Caco-2 (cell line): ENCODE measurements at regions not wholly inside any gene's neighbourhood (a gene's known extent, or its start where the extent isn't known, plus 50 kb on each side); places are given as distances from the start of the nearest gene placed in this dataset.

ENCODE experiments used
- BruUV-seq: library from RNA; stranded (reverse); fragments of 400-500 nt; replicated peaks from 2 replicates; lab custom pipeline; 2021; lab: Mats Ljungman, UMichigan
- CTCF ChIA-PET: fragments of 300-600 bp; sonication (Branson Sonifier 250); formaldehyde crosslinking; loops from one replicate; lab custom pipeline; 2022; ENCODE audit warnings: antibody characterized with exemption; lab: Charles Lee
- POLR2A ChIA-PET: fragments of 300-600 bp; sonication (Branson Sonifier 250); formaldehyde crosslinking; loops from one replicate; lab custom pipeline; 2022; ENCODE audit warnings: antibody characterized with exemption; lab: Charles Lee
- DNase-seq, 2 experiments: peaks; one replicate each; pipeline versions ENCODE4 v3.0.0 to v3.0.0-alpha.2; 2020 to 2022
- H3K27me3 ChIP-seq: replicated peaks from 2 replicates; pipeline ENCODE4 v1.6.0; 2011; ENCODE audit warnings: low read length; ENCODE audit not compliant: control insufficient read depth, insufficient read depth
- H3K36me3 ChIP-seq: 2 replicates; pipeline ENCODE4 v1.5.1; 2011; ENCODE audit warnings: low read length; ENCODE audit not compliant: control insufficient read depth, insufficient read depth
- H3K4me1 ChIP-seq: fragments of 250-450 bp; sonication (Bioruptor Pico); 2 replicates; pipeline ENCODE4 v1.5.1; 2020; ENCODE audit warnings: mild to moderate bottlenecking
- H3K4me3 ChIP-seq: 2 replicates; pipeline ENCODE4 v1.5.1; 2011; ENCODE audit warnings: low read depth, mild to moderate bottlenecking, control low read depth, low read length
- H3K9me3 ChIP-seq: fragments of 250-450 bp; sonication (Bioruptor Pico); 2 replicates; pipeline ENCODE4 v1.5.1; 2020; ENCODE audit warnings: mild to moderate bottlenecking, moderate library complexity
- H3K27ac Mint-ChIP-seq: one replicate; pipeline ENCODE4 v1.8.0; 2022; ENCODE audit warnings: mixed read lengths; ENCODE audit not compliant: unreplicated experiment
- H3K27me3 Mint-ChIP-seq: one replicate; pipeline ENCODE4 v1.8.0; 2022; ENCODE audit warnings: mixed read lengths; ENCODE audit not compliant: insufficient read depth, unreplicated experiment
- H3K36me3 Mint-ChIP-seq: one replicate; pipeline ENCODE4 v1.8.0; 2022; ENCODE audit warnings: mild to moderate bottlenecking, mixed read lengths; ENCODE audit not compliant: insufficient read depth, unreplicated experiment
- H3K4me1 Mint-ChIP-seq: one replicate; pipeline ENCODE4 v1.8.0; 2022; ENCODE audit warnings: low read depth, mixed read lengths; ENCODE audit not compliant: unreplicated experiment
- H3K4me3 Mint-ChIP-seq: one replicate; pipeline ENCODE4 v1.8.0; 2022; ENCODE audit warnings: mild to moderate bottlenecking, moderate library complexity, mixed read lengths; ENCODE audit not compliant: unreplicated experiment
- H3K9me3 Mint-ChIP-seq: one replicate; pipeline ENCODE4 v1.8.0; 2022; ENCODE audit warnings: mixed read lengths; ENCODE audit not compliant: unreplicated experiment
- intact Hi-C: fragments of 100-400 bp; cut with micrococcal nuclease; formaldehyde crosslinking; loops from one replicate; pipeline ENCODE4 v1.10.0; 2022; ENCODE audit not compliant: unreplicated experiment
- TF ChIP-seq, protein P1 (sequence below), 2 experiments: fragments of 200-600 bp in 1 of 2; IDR thresholded peaks; 1 replicate in 1 of 2; 2 replicates in 1 of 2; pipeline versions ENCODE4 v1.5.1 to v1.8.0; 2011 to 2022; ENCODE audit warnings: antibody characterized with exemption in 1 of 2, control low read depth in 1 of 2, inconsistent platforms in 1 of 2, low read depth in 1 of 2, low read length in 1 of 2, mild to moderate bottlenecking in 1 of 2, moderate library complexity in 1 of 2; ENCODE audit not compliant: insufficient read depth in 1 of 2, severe bottlenecking in 1 of 2, unreplicated experiment in 1 of 2

DNA sequence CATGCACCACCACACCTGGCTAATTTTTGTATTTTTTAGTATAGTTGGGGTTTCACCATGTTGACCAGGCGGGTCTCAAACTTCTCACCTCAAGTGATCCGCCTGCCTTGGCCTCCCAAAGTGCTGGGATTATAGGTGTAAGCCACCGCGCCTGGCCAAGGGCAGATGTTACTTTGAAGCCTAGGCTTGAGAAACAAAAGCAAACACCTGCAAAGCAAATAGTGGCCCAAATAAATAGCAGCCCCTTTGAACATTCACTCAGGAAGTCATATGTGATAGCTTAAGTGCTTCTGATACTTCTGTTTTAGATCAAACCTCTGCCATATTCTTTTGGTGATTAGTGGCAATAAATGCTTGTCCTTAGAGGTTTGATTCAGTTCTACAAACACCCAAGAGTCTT is 404.5 kb upstream of the SMIM21 start:
- intact Hi-C loops = no loop called here
- ChIA-PET CTCF (no interaction called here), POLR2A (no interaction called here)
- H3K36me3 ChIP-seq = no peaks in the 10 kb centered on the region
- Mint-ChIP-seq H3K36me3 (no peaks in the 10 kb centered on the region), H3K9me3 (no peaks in the 10 kb centered on the region), H3K27me3 (no peaks in the 10 kb centered on the region), H3K27ac (no peak overlapping the region), H3K4me3 (no peak overlapping the region), H3K4me1 (no peaks in the 10 kb centered on the region)
- no peaks in the 10 kb centered on the region for H3K27me3 ChIP-seq
- TF ChIP-seq, protein P1, sequence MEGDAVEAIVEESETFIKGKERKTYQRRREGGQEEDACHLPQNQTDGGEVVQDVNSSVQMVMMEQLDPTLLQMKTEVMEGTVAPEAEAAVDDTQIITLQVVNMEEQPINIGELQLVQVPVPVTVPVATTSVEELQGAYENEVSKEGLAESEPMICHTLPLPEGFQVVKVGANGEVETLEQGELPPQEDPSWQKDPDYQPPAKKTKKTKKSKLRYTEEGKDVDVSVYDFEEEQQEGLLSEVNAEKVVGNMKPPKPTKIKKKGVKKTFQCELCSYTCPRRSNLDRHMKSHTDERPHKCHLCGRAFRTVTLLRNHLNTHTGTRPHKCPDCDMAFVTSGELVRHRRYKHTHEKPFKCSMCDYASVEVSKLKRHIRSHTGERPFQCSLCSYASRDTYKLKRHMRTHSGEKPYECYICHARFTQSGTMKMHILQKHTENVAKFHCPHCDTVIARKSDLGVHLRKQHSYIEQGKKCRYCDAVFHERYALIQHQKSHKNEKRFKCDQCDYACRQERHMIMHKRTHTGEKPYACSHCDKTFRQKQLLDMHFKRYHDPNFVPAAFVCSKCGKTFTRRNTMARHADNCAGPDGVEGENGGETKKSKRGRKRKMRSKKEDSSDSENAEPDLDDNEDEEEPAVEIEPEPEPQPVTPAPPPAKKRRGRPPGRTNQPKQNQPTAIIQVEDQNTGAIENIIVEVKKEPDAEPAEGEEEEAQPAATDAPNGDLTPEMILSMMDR (IDR thresholded peaks at IDR 0.05; ENCODE audit: insufficient read depth in 1 of 2, low read depth in 1 of 2, low read length in 1 of 2, severe bottlenecking in 1 of 2, unreplicated experiment in 1 of 2) = no peak
- DNase-seq = no peak
- no TSS peak for BruUV-seq
- H3K9me3 ChIP-seq = no peaks in the 10 kb centered on the region
- no peak overlapping the region for H3K4me3 ChIP-seq
- H3K4me1 ChIP-seq = no peaks in the 10 kb centered on the region

DNA sequence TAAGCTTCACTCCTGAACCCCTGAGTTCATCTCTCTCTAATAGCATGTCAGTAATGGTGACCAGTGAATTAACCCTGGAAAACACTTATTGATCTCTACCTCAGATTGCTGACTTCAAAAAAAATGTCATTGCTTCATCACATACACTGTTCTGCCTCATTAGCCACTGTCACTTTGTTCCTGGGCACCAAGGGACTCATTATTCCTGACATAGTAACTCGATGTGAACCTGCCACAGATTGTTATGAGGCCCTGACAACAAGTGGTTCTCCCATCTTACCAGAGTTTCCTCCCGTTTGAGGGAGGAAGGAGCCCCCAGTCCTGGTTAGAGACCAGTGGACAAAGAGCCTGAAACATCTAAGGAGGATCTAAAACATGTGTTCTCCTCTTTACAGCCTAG is 403.3 kb upstream of the SMIM21 start:
- Histone ChIP-seq H3K9me3 (no peaks in the 10 kb centered on the region), H3K36me3 (no peaks in the 10 kb centered on the region), H3K4me3 (no peak overlapping the region), H3K27me3 (no peaks in the 10 kb centered on the region), H3K4me1 (no peaks in the 10 kb centered on the region)
- no peaks in the 10 kb centered on the region for H3K27me3 Mint-ChIP-seq
- CTCF ChIA-PET = no interaction called here
- H3K9me3 Mint-ChIP-seq = no peaks in the 10 kb centered on the region
- intact Hi-C loops = no loop called here
- H3K4me1 Mint-ChIP-seq = no peaks in the 10 kb centered on the region
- POLR2A ChIA-PET = no interaction called here
- DNase-seq = no peak
- H3K27ac Mint-ChIP-seq = no peak overlapping the region
- no TSS peak for BruUV-seq
- no peak overlapping the region for H3K4me3 Mint-ChIP-seq
- TF ChIP-seq, protein P1 (IDR thresholded peaks at IDR 0.05; ENCODE audit: insufficient read depth in 1 of 2, low read depth in 1 of 2, low read length in 1 of 2, severe bottlenecking in 1 of 2, unreplicated experiment in 1 of 2) = no peak
- no peaks in the 10 kb centered on the region for H3K36me3 Mint-ChIP-seq

DNA sequence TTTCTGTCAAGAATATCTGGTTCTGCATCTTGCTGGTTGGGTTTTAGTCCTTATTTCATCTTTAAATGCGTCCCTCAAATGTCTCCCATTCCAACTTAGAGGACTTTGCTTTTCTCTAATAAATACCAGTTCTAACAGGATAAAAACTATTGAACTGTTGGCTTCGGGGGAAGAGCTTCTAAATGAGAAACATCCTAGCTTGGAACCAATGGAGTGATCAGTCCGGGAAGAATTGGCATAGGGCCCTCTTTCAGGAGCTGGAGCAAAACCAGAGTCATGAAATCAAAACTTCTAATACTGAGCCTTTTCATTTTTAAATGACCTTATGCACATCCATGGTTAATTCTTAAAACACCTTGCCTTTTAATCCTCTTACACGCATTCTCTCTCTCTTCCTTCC is 401.6 kb upstream of the SMIM21 start:
- POLR2A ChIA-PET = no interaction called here
- TF ChIP-seq, protein P1 (IDR thresholded peaks at IDR 0.05; ENCODE audit: insufficient read depth in 1 of 2, low read depth in 1 of 2, low read length in 1 of 2, severe bottlenecking in 1 of 2, unreplicated experiment in 1 of 2) = no peak
- intact Hi-C loops = no loop called here
- H3K36me3 Mint-ChIP-seq = no peaks in the 10 kb centered on the region
- no peak overlapping the region for H3K27ac Mint-ChIP-seq
- H3K36me3 ChIP-seq = no peaks in the 10 kb centered on the region
- no peaks in the 10 kb centered on the region for H3K9me3 ChIP-seq
- no peaks in the 10 kb centered on the region for H3K4me1 ChIP-seq
- no peak for DNase-seq
- H3K4me1 Mint-ChIP-seq = no peaks in the 10 kb centered on the region
- no peaks in the 10 kb centered on the region for H3K27me3 ChIP-seq
- no peaks in the 10 kb centered on the region for H3K27me3 Mint-ChIP-seq
- BruUV-seq = no TSS peak
- CTCF ChIA-PET = no interaction called here
- no peak overlapping the region for H3K4me3 Mint-ChIP-seq
- no peak overlapping the region for H3K4me3 ChIP-seq
- no peaks in the 10 kb centered on the region for H3K9me3 Mint-ChIP-seq
